Endodermal cell (in vitro differentiated cells): ENCODE measurements at regions not wholly inside any gene's neighbourhood (a gene's known extent, or its start where the extent isn't known, plus 50 kb on each side); places are given as distances from the start of the nearest gene placed in this dataset.

ENCODE experiments used
- DNase-seq: peaks from one replicate; pipeline ENCODE4 v3.0.0-alpha.2; 2017
- H3K27ac ChIP-seq: 2 replicates; pipeline ENCODE4 v1.5.1; 2013; ENCODE audit warnings: mild to moderate bottlenecking, low read depth, low read length, moderate library complexity
- H3K27me3 ChIP-seq: 2 replicates; pipeline ENCODE4 v1.6.1; 2013; ENCODE audit warnings: mild to moderate bottlenecking, low read length, moderate library complexity; ENCODE audit not compliant: insufficient read depth, control insufficient read depth, poor library complexity, severe bottlenecking
- H3K36me3 ChIP-seq: 2 replicates; pipeline ENCODE4 v1.7.0; 2013; ENCODE audit warnings: mild to moderate bottlenecking, low read length, moderate library complexity; ENCODE audit not compliant: control insufficient read depth, insufficient read depth
- H3K4me1 ChIP-seq: one replicate; pipeline ENCODE4 v1.7.0; 2013; ENCODE audit warnings: low read length; ENCODE audit not compliant: control insufficient read depth, insufficient read depth
- H3K4me3 ChIP-seq: 2 replicates; pipeline ENCODE4 v1.5.1; 2013; ENCODE audit warnings: mild to moderate bottlenecking, low read length, moderate library complexity
- H3K9ac ChIP-seq: 2 replicates; pipeline ENCODE4 v1.6.1; 2013; ENCODE audit warnings: mild to moderate bottlenecking, low read length, moderate library complexity; ENCODE audit not compliant: poor library complexity, severe bottlenecking; ENCODE audit errors: extremely low read depth
- H3K9me3 ChIP-seq: 2 replicates; pipeline ENCODE4 v1.6.1; 2013; ENCODE audit warnings: mild to moderate bottlenecking, low read length, moderate library complexity; ENCODE audit not compliant: control insufficient read depth
- H3K27ac Mint-ChIP-seq: 2 replicates; pipeline ENCODE4 v1.8.0; 2020; ENCODE audit warnings: mixed read lengths
- H3K27me3 Mint-ChIP-seq: 2 replicates; pipeline ENCODE4 v1.8.0; 2021; ENCODE audit warnings: mild to moderate bottlenecking, mixed read lengths; ENCODE audit not compliant: insufficient read depth
- H3K36me3 Mint-ChIP-seq: 2 replicates; pipeline ENCODE4 v1.8.0; 2020; ENCODE audit warnings: low read depth, mixed read lengths
- H3K4me1 Mint-ChIP-seq: 2 replicates; pipeline ENCODE4 v1.8.0; 2020; ENCODE audit warnings: mixed read lengths
- H3K4me3 Mint-ChIP-seq: 2 replicates; pipeline ENCODE4 v1.8.0; 2020; ENCODE audit warnings: mild to moderate bottlenecking, moderate library complexity, mixed read lengths
- H3K9me3 Mint-ChIP-seq: 2 replicates; pipeline ENCODE4 v1.8.0; 2020; ENCODE audit warnings: mild to moderate bottlenecking, mixed read lengths
- WGBS, 2 experiments: methylation state at CpG; one replicate each; pipeline versions ENCODE4 v1.1.5 to v1.1.7; 2013; ENCODE audit warnings: missing lambda C conversion rate in 2 of 2, mixed read lengths in 1 of 2; ENCODE audit not compliant: insufficient coverage in 1 of 2, insufficient read length in 1 of 2; 5-methylcytosine and 5-hydroxymethylcytosine counted together
- TF ChIP-seq, protein P1 (sequence below): fragments of 200-600 bp; sonication (generic); conservative IDR thresholded peaks from 2 replicates; pipeline ENCODE4 v1.5.0; 2021; ENCODE audit warnings: antibody characterized with exemption, mild to moderate bottlenecking

- Mint-ChIP-seq H3K9me3 (no peaks in the 10 kb centered on the region), H3K4me3 (no peak overlapping the region), H3K4me1 (peaks cover 34% of the 10 kb centered on the region), H3K27ac (no peak overlapping the region), H3K36me3 (no peaks in the 10 kb centered on the region), H3K27me3 (peaks cover 2% of the 10 kb centered on the region)
- Histone ChIP-seq H3K27ac (no peak overlapping the region), H3K36me3 (no peaks in the 10 kb centered on the region), H3K9ac (no peak overlapping the region), H3K27me3 (no peaks in the 10 kb centered on the region), H3K4me3 (no peak overlapping the region), H3K9me3 (no peaks in the 10 kb centered on the region), H3K4me1 (peaks cover 8% of the 10 kb centered on the region)
- WGBS, 2 experiments, result 90 to 93% methylated on average over 6 of the region's 6 CpGs
- TF ChIP-seq, protein P1, sequence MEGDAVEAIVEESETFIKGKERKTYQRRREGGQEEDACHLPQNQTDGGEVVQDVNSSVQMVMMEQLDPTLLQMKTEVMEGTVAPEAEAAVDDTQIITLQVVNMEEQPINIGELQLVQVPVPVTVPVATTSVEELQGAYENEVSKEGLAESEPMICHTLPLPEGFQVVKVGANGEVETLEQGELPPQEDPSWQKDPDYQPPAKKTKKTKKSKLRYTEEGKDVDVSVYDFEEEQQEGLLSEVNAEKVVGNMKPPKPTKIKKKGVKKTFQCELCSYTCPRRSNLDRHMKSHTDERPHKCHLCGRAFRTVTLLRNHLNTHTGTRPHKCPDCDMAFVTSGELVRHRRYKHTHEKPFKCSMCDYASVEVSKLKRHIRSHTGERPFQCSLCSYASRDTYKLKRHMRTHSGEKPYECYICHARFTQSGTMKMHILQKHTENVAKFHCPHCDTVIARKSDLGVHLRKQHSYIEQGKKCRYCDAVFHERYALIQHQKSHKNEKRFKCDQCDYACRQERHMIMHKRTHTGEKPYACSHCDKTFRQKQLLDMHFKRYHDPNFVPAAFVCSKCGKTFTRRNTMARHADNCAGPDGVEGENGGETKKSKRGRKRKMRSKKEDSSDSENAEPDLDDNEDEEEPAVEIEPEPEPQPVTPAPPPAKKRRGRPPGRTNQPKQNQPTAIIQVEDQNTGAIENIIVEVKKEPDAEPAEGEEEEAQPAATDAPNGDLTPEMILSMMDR, result no peak
- DNase-seq, result no peak
These were observed 255.0 kb upstream of the MYOCD start for GRCh38 chr17:12410717-12411116.

DNA sequence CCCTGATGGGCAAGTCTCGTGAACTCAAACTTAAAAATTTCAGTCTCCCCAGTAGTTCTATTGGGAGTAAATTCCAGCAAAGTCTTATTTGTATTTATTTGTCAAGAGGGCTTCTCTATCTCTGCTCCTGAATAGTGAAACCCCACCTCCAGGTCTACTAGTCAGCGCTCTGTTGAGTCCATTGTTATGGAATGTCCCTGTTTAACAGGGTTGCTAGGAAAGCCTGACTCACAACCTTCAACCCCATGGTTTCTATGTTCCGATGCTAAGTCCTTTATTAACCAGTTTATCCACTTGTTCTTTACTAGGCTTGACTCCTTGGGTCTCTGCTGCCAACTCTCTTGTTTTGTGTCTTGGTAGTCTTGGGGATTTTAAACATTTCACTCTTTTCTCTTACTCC is 250.7 kb upstream of the MYOCD start:
- Histone ChIP-seq H3K9ac (no peak overlapping the region), H3K36me3 (no peaks in the 10 kb centered on the region), H3K4me1 (no peaks in the 10 kb centered on the region), H3K4me3 (no peak overlapping the region), H3K27ac (no peak overlapping the region), H3K27me3 (no peaks in the 10 kb centered on the region), H3K9me3 (peaks cover 10% of the 10 kb centered on the region)
- TF ChIP-seq, protein P1, result no peak
- Mint-ChIP-seq H3K9me3 (peaks cover 3% of the 10 kb centered on the region), H3K4me1 (peaks cover 9% of the 10 kb centered on the region), H3K4me3 (no peak overlapping the region), H3K36me3 (no peaks in the 10 kb centered on the region), H3K27ac (no peak overlapping the region), H3K27me3 (peaks cover 2% of the 10 kb centered on the region)
- peak; percentile 69 for DNase-seq
- WGBS, 2 experiments, result 57 to 82% methylated on average over 2 to 3 of the region's 3 CpGs

DNA sequence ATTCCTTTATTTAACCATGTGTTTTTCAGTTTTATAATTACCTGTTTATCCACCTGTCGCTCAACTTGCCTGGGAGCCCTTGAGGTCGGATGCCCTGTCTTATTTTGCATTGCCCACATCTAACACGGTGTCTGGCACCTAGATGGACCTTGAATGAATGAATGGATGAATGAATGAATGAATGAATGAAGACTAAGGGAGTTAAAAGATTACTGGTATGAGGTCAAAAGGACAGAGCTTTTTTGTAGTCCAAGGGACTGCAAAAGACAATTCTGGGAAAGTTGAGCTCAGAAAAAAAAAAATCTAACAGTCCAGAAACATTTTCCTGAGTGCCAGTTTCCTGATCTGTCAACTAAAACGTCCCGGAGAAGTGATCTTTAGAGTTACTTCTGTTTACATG is 244.6 kb upstream of the MYOCD start:
- peaks cover 1% of the 10 kb centered on the region for H3K27me3 Mint-ChIP-seq
- no peaks in the 10 kb centered on the region for H3K27me3 ChIP-seq
- no peak overlapping the region for H3K4me3 ChIP-seq
- TF ChIP-seq, protein P1, result no peak
- WGBS, 2 experiments, result 89 to 93% methylated on average over 4 to 5 of the region's 5 CpGs
- H3K27ac Mint-ChIP-seq, result no peak overlapping the region
- H3K9me3 Mint-ChIP-seq, result peaks cover 3% of the 10 kb centered on the region
- peaks cover 3% of the 10 kb centered on the region for H3K4me1 ChIP-seq
- no peaks in the 10 kb centered on the region for H3K36me3 Mint-ChIP-seq
- peaks cover 5% of the 10 kb centered on the region for H3K4me1 Mint-ChIP-seq
- no peak overlapping the region for H3K9ac ChIP-seq
- no peak for DNase-seq
- H3K36me3 ChIP-seq, result no peaks in the 10 kb centered on the region
- no peak overlapping the region for H3K4me3 Mint-ChIP-seq
- no peak overlapping the region for H3K27ac ChIP-seq
- H3K9me3 ChIP-seq, result peaks cover 10% of the 10 kb centered on the region
